Aorta (tissue), 5 donors: ENCODE measurements at regions not wholly inside any gene's neighbourhood (a gene's known extent, or its start where the extent isn't known, plus 50 kb on each side); places are given as distances from the start of the nearest gene placed in this dataset.

Source experiments
- ATAC-seq: fragments of 200-7000 bp; cut with Tn5 transposase; one replicate; pipeline ENCODE4 v1.9.1; 2022; ENCODE audit warnings: moderate library complexity; ENCODE audit not compliant: low FRiP score
- DNase-seq, 2 donors: peaks; one replicate each; pipeline ENCODE4 v3.0.0-alpha.2; 2020
- H3K27ac ChIP-seq, 2 donors: one replicate each; pipeline ENCODE4 v1.5.1; 2013; ENCODE audit warnings: low read length in 2 of 2, mild to moderate bottlenecking in 2 of 2, moderate library complexity in 2 of 2, control low read depth in 1 of 2, inconsistent platforms in 1 of 2, low read depth in 1 of 2
- H3K27me3 ChIP-seq, 2 donors: one replicate each; pipeline ENCODE4 v1.6.1; 2013; ENCODE audit warnings: control low read depth in 1 of 2, low read length in 1 of 2, mild to moderate bottlenecking in 1 of 2, moderate library complexity in 1 of 2; ENCODE audit not compliant: insufficient read depth in 2 of 2, control insufficient read depth in 1 of 2
- H3K36me3 ChIP-seq, 2 donors: one replicate each; pipeline ENCODE4 v1.6.1; 2013; ENCODE audit warnings: control low read depth in 1 of 2, low read length in 1 of 2, mild to moderate bottlenecking in 1 of 2; ENCODE audit not compliant: insufficient read depth in 2 of 2, control insufficient read depth in 1 of 2
- H3K4me1 ChIP-seq, 2 donors: one replicate each; pipeline ENCODE4 v1.6.1; 2013; ENCODE audit warnings: low read length in 2 of 2, control low read depth in 1 of 2, mild to moderate bottlenecking in 1 of 2, moderate library complexity in 1 of 2; ENCODE audit not compliant: insufficient read depth in 2 of 2, control insufficient read depth in 1 of 2
- H3K4me3 ChIP-seq, 2 donors: one replicate each; pipeline ENCODE4 v1.5.1; 2013; ENCODE audit warnings: low read length in 2 of 2, control low read depth in 1 of 2, mild to moderate bottlenecking in 1 of 2
- H3K9me3 ChIP-seq: one replicate; pipeline ENCODE4 v1.6.1; 2013; ENCODE audit warnings: mild to moderate bottlenecking, low read length; ENCODE audit not compliant: control insufficient read depth
- WGBS, 2 donors: extraction: QIAGEN DNeasy Blood & Tissue Kit; methylation state at CpG; one replicate each; pipeline ENCODE4 v1.1.7; 2013; 5-methylcytosine and 5-hydroxymethylcytosine counted together
- intact Hi-C, 2 donors: fragments of 100-400 bp; cut with DNase I; formaldehyde crosslinking; loops; one replicate each; pipeline versions ENCODE4 v1.14.2 to v1.15.0; 2022
- donor health status: healthy with polysubstance abuse.
- donor health status: Bipolar disorder and iron deficiency.
- donor health status: DM: no; HTN: no; CAD: no.
- donor health status: DM: no; HTN: no; CAD: no.
- donor health status: DM: yes; HTN: yes; CAD: no.

- Histone ChIP-seq H3K27me3 (no peaks in the 10 kb centered on the region), H3K4me1 (no peaks in the 10 kb centered on the region), H3K9me3 (no peaks in the 10 kb centered on the region), H3K36me3 (no peaks in the 10 kb centered on the region), H3K27ac (no peak overlapping the region), H3K4me3 (no peak overlapping the region)
- intact Hi-C loops, result no loop called here
- ATAC-seq (no peak), DNase-seq (no peak)
- 71 to 81% methylated on average over 3 of the region's 3 CpGs for WGBS, 2 donors
Measured at GRCh38 chr18:40046596-40046995, 1908.4 kb upstream of the PIK3C3 start.

GRCh38 chr18:40041951-40042350 is 1913.1 kb upstream of the PIK3C3 start:
- no peaks in the 10 kb centered on the region for H3K4me1 ChIP-seq
- no peaks in the 10 kb centered on the region for H3K27me3 ChIP-seq
- 56 to 57% methylated on average over 8 of the region's 8 CpGs for WGBS, 2 donors
- no peaks in the 10 kb centered on the region for H3K9me3 ChIP-seq
- DNase-seq (no peak), ATAC-seq (no peak)
- no peaks in the 10 kb centered on the region for H3K36me3 ChIP-seq
- no peak overlapping the region for H3K4me3 ChIP-seq
- intact Hi-C loops, result no loop called here
- no peak overlapping the region for H3K27ac ChIP-seq

- WGBS, 2 donors, result 80% methylated on average over 4 of the region's 4 CpGs
- no peaks in the 10 kb centered on the region for H3K27me3 ChIP-seq
- DNase-seq (no peak), ATAC-seq (no peak)
- no peaks in the 10 kb centered on the region for H3K9me3 ChIP-seq
- intact Hi-C loops, result no loop called here
- H3K4me3 ChIP-seq, result no peak overlapping the region
- no peaks in the 10 kb centered on the region for H3K4me1 ChIP-seq
- no peaks in the 10 kb centered on the region for H3K36me3 ChIP-seq
- H3K27ac ChIP-seq, result no peak overlapping the region
Measured at GRCh38 chr18:40040574-40040973, 1914.5 kb upstream of the PIK3C3 start.

GRCh38 chr18:40037356-40037755 is 1917.7 kb upstream of the PIK3C3 start:
- 88 to 96% methylated on average over 6 of the region's 6 CpGs for WGBS, 2 donors
- Histone ChIP-seq H3K4me3 (no peak overlapping the region), H3K36me3 (no peaks in the 10 kb centered on the region), H3K4me1 (no peaks in the 10 kb centered on the region), H3K27ac (no peak overlapping the region), H3K9me3 (no peaks in the 10 kb centered on the region), H3K27me3 (no peaks in the 10 kb centered on the region)
- ATAC-seq (no peak), DNase-seq (no peak)
- intact Hi-C loops, result no loop called here

GRCh38 chr18:40036861-40037260 is 1918.2 kb upstream of the PIK3C3 start:
- H3K36me3 ChIP-seq, result no peaks in the 10 kb centered on the region
- H3K4me1 ChIP-seq, result no peaks in the 10 kb centered on the region
- intact Hi-C loops, result no loop called here
- WGBS, 2 donors, result 96 to 98% methylated on average over 1 of the region's 1 CpG
- DNase-seq (no peak), ATAC-seq (no peak)
- no peak overlapping the region for H3K27ac ChIP-seq
- no peaks in the 10 kb centered on the region for H3K9me3 ChIP-seq
- no peaks in the 10 kb centered on the region for H3K27me3 ChIP-seq
- no peak overlapping the region for H3K4me3 ChIP-seq

- DNase-seq (no peak), ATAC-seq (no peak)
- no peaks in the 10 kb centered on the region for H3K9me3 ChIP-seq
- H3K4me3 ChIP-seq, result no peak overlapping the region
- WGBS, 2 donors, result 85 to 89% methylated on average over 1 of the region's 1 CpG
- H3K27ac ChIP-seq, result no peak overlapping the region
- intact Hi-C loops, result no loop called here
- H3K27me3 ChIP-seq, result no peaks in the 10 kb centered on the region
- no peaks in the 10 kb centered on the region for H3K36me3 ChIP-seq
- no peaks in the 10 kb centered on the region for H3K4me1 ChIP-seq
Measured at GRCh38 chr18:40035966-40036365, 1919.1 kb upstream of the PIK3C3 start.

GRCh38 chr18:40032076-40032475 is 1923.0 kb upstream of the PIK3C3 start:
- no peaks in the 10 kb centered on the region for H3K27me3 ChIP-seq
- no peak overlapping the region for H3K27ac ChIP-seq
- H3K4me3 ChIP-seq, result no peak overlapping the region
- intact Hi-C loops, result loop anchor here in 1 of 2 donors (5.0 kb wide), 1 partner anchor 50 kb away; no protein-coding TSS in a partner anchor
- H3K9me3 ChIP-seq, result no peaks in the 10 kb centered on the region
- DNase-seq (no peak), ATAC-seq (no peak)
- H3K36me3 ChIP-seq, result no peaks in the 10 kb centered on the region
- H3K4me1 ChIP-seq, result no peaks in the 10 kb centered on the region
- WGBS, 2 donors, result 75 to 80% methylated on average over 5 of the region's 5 CpGs

- Histone ChIP-seq H3K36me3 (no peaks in the 10 kb centered on the region), H3K27me3 (no peaks in the 10 kb centered on the region), H3K9me3 (no peaks in the 10 kb centered on the region), H3K27ac (no peak overlapping the region), H3K4me3 (no peak overlapping the region), H3K4me1 (no peaks in the 10 kb centered on the region)
- no peak for DNase-seq
- no peak for ATAC-seq
- intact Hi-C loops, result loop anchor here in 1 of 2 donors (5.0 kb wide), 1 partner anchor 51 kb away; no protein-coding TSS in a partner anchor
- WGBS, 2 donors, result 62 to 69% methylated on average over 1 of the region's 1 CpG
Measured at GRCh38 chr18:40031435-40031834, 1923.6 kb upstream of the PIK3C3 start.

GRCh38 chr18:40019797-40020392 is 1935.1 kb upstream of the PIK3C3 start:
- Histone ChIP-seq H3K4me3 (no peak overlapping the region), H3K27ac (no peak overlapping the region), H3K27me3 (no peaks in the 10 kb centered on the region), H3K4me1 (no peaks in the 10 kb centered on the region), H3K9me3 (no peaks in the 10 kb centered on the region), H3K36me3 (no peaks in the 10 kb centered on the region)
- DNase-seq (no peak), ATAC-seq (no peak)
- intact Hi-C loops, result no loop called here
- WGBS, 2 donors, result 65 to 67% methylated on average over 2 of the region's 2 CpGs
